Mucosa of rectum (tissue), 2 donors: ENCODE measurements at regions not wholly inside any gene's neighbourhood (a gene's known extent, or its start where the extent isn't known, plus 50 kb on each side); places are given as distances from the start of the nearest gene placed in this dataset.
"Not testable (repeated sequence)": the region's sequence is repeated elsewhere in the genome, so short reads cannot be mapped to it uniquely, and the experiment has no call there.

Source experiments
- H3K27ac ChIP-seq, 2 donors: one replicate each; pipeline ENCODE4 v1.7.0; 2013; ENCODE audit warnings: inconsistent platforms in 2 of 2, low read depth in 2 of 2, low read length in 2 of 2
- H3K27me3 ChIP-seq, 2 donors: one replicate each; pipeline ENCODE4 v1.7.0; 2013; ENCODE audit warnings: low read length in 2 of 2; ENCODE audit not compliant: control insufficient read depth in 2 of 2, insufficient read depth in 2 of 2
- H3K36me3 ChIP-seq, 2 donors: one replicate each; pipeline ENCODE4 v1.7.0; 2013; ENCODE audit warnings: low read length in 2 of 2; ENCODE audit not compliant: control insufficient read depth in 2 of 2, insufficient read depth in 2 of 2
- H3K4me1 ChIP-seq, 2 donors: one replicate each; pipeline ENCODE4 v1.7.0; 2013; ENCODE audit warnings: low read length in 2 of 2, mild to moderate bottlenecking in 1 of 2; ENCODE audit not compliant: control insufficient read depth in 2 of 2, insufficient read depth in 2 of 2
- H3K4me3 ChIP-seq, 2 donors: one replicate each; pipeline ENCODE4 v1.7.0; 2013; ENCODE audit warnings: low read length in 2 of 2
- H3K9ac ChIP-seq, 2 donors: one replicate each; pipeline ENCODE4 v1.7.0; 2013; ENCODE audit warnings: low read length in 2 of 2, low read depth in 1 of 2, mild to moderate bottlenecking in 1 of 2
- H3K9me3 ChIP-seq, 2 donors: one replicate each; pipeline ENCODE4 v1.7.0; 2013; ENCODE audit warnings: low read length in 2 of 2; ENCODE audit not compliant: control insufficient read depth in 2 of 2
- donor health status: healthy.
- donor health status: Normal muscosa, but diverticular disease.

GRCh38 chr1:194860248-194861201 lies 1674.1 kb upstream of the B3GALT2 start:
- Histone ChIP-seq H3K36me3 (no peaks in the 10 kb centered on the region), H3K27me3 (no peaks in the 10 kb centered on the region), H3K9me3 (no peaks in the 10 kb centered on the region), H3K27ac (no peak overlapping the region), H3K9ac (no peak overlapping the region), H3K4me1 (no peaks in the 10 kb centered on the region), H3K4me3 (no peak overlapping the region)

- H3K36me3 ChIP-seq, H3K27me3 ChIP-seq, H3K4me3 ChIP-seq, H3K4me1 ChIP-seq, H3K9me3 ChIP-seq, H3K9ac ChIP-seq, H3K27ac ChIP-seq: not testable (repeated sequence)
Measured at GRCh38 chr1:194859481-194860154, 1673.2 kb upstream of the B3GALT2 start.

- H3K4me1 ChIP-seq, H3K27ac ChIP-seq, H3K36me3 ChIP-seq, H3K9ac ChIP-seq, H3K9me3 ChIP-seq, H3K4me3 ChIP-seq, H3K27me3 ChIP-seq: not testable (repeated sequence)
Measured at GRCh38 chr1:194858811-194859480, 1672.5 kb upstream of the B3GALT2 start.

- Histone ChIP-seq H3K9ac (no peak overlapping the region), H3K4me3 (no peak overlapping the region), H3K4me1 (no peaks in the 10 kb centered on the region), H3K27me3 (no peaks in the 10 kb centered on the region), H3K27ac (no peak overlapping the region), H3K9me3 (no peaks in the 10 kb centered on the region), H3K36me3 (no peaks in the 10 kb centered on the region)
Measured at GRCh38 chr1:194857413-194857812, 1671.0 kb upstream of the B3GALT2 start.

- H3K36me3 ChIP-seq: no peaks in the 10 kb centered on the region
- H3K27me3 ChIP-seq: no peaks in the 10 kb centered on the region
- no peaks in the 10 kb centered on the region for H3K4me1 ChIP-seq
- no peaks in the 10 kb centered on the region for H3K9me3 ChIP-seq
- no peak overlapping the region for H3K27ac ChIP-seq
- no peak overlapping the region for H3K9ac ChIP-seq
- no peak overlapping the region for H3K4me3 ChIP-seq
Measured at GRCh38 chr1:194848846-194849245, 1662.4 kb upstream of the B3GALT2 start.

- no peaks in the 10 kb centered on the region for H3K4me1 ChIP-seq
- no peaks in the 10 kb centered on the region for H3K36me3 ChIP-seq
- H3K4me3 ChIP-seq: no peak overlapping the region
- H3K27ac ChIP-seq: no peak overlapping the region
- no peaks in the 10 kb centered on the region for H3K9me3 ChIP-seq
- no peak overlapping the region for H3K9ac ChIP-seq
- H3K27me3 ChIP-seq: no peaks in the 10 kb centered on the region
Measured at GRCh38 chr1:194846488-194846887, 1660.1 kb upstream of the B3GALT2 start.

GRCh38 chr1:194843077-194843476 lies 1656.7 kb upstream of the B3GALT2 start:
- Histone ChIP-seq H3K27me3 (no peaks in the 10 kb centered on the region), H3K9ac (no peak overlapping the region), H3K9me3 (no peaks in the 10 kb centered on the region), H3K36me3 (no peaks in the 10 kb centered on the region), H3K4me1 (no peaks in the 10 kb centered on the region), H3K4me3 (no peak overlapping the region), H3K27ac (no peak overlapping the region)

GRCh38 chr1:194833111-194833510 lies 1646.7 kb upstream of the B3GALT2 start:
- Histone ChIP-seq H3K27me3 (no peaks in the 10 kb centered on the region), H3K36me3 (no peaks in the 10 kb centered on the region), H3K4me1 (no peaks in the 10 kb centered on the region), H3K9ac (no peak overlapping the region), H3K27ac (no peak overlapping the region), H3K4me3 (no peak overlapping the region), H3K9me3 (no peaks in the 10 kb centered on the region)

GRCh38 chr1:194831595-194831994 lies 1645.2 kb upstream of the B3GALT2 start:
- H3K9me3 ChIP-seq, H3K36me3 ChIP-seq, H3K4me1 ChIP-seq, H3K27me3 ChIP-seq, H3K9ac ChIP-seq, H3K27ac ChIP-seq, H3K4me3 ChIP-seq: not testable (repeated sequence)

GRCh38 chr1:194830387-194830786 lies 1644.0 kb upstream of the B3GALT2 start:
- Histone ChIP-seq H3K36me3 (no peaks in the 10 kb centered on the region), H3K27me3 (no peaks in the 10 kb centered on the region), H3K4me3 (no peak overlapping the region), H3K27ac (no peak overlapping the region), H3K4me1 (no peaks in the 10 kb centered on the region), H3K9me3 (no peaks in the 10 kb centered on the region), H3K9ac (no peak overlapping the region)
